Lower leg skin (tissue), 3 donors: ENCODE measurements at regions not wholly inside any gene's neighbourhood (a gene's known extent, or its start where the extent isn't known, plus 50 kb on each side); places are given as distances from the start of the nearest gene placed in this dataset.

Experiments used
- POLR2A ChIP-seq, 2 donors: fragments of 450-650 bp; IDR thresholded peaks; one replicate each; pipeline ENCODE4 v1.6.1; 2016 to 2017; ENCODE audit warnings: antibody characterized with exemption in 2 of 2, mild to moderate bottlenecking in 1 of 2, moderate library complexity in 1 of 2
- TF ChIP-seq, protein P1 (sequence below), 3 donors: fragments of 450-650 bp; IDR thresholded peaks; one replicate each; pipeline ENCODE4 v1.5.1; 2016; ENCODE audit warnings: antibody characterized with exemption in 3 of 3, mild to moderate bottlenecking in 3 of 3, moderate library complexity in 2 of 3

- TF ChIP-seq, protein P1, sequence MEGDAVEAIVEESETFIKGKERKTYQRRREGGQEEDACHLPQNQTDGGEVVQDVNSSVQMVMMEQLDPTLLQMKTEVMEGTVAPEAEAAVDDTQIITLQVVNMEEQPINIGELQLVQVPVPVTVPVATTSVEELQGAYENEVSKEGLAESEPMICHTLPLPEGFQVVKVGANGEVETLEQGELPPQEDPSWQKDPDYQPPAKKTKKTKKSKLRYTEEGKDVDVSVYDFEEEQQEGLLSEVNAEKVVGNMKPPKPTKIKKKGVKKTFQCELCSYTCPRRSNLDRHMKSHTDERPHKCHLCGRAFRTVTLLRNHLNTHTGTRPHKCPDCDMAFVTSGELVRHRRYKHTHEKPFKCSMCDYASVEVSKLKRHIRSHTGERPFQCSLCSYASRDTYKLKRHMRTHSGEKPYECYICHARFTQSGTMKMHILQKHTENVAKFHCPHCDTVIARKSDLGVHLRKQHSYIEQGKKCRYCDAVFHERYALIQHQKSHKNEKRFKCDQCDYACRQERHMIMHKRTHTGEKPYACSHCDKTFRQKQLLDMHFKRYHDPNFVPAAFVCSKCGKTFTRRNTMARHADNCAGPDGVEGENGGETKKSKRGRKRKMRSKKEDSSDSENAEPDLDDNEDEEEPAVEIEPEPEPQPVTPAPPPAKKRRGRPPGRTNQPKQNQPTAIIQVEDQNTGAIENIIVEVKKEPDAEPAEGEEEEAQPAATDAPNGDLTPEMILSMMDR (IDR thresholded peaks at IDR 0.05): no peak
- no peak for TF ChIP-seq POLR2A (IDR thresholded peaks at IDR 0.05)
Measured at GRCh38 chr14:36402867-36403266, 82.4 kb upstream of the MBIP start.
